ENCODE measurements at regions not wholly inside any gene's neighbourhood (a gene's known extent, or its start where the extent isn't known, plus 50 kb on each side); places are given as distances from the start of the nearest gene placed in this dataset.

GRCh38 chr21:18759267-18759666, 355.7 kb upstream of the TMPRSS15 start:
- no peak overlapping the region for H3K4me3 ChIP-seq (ENCODE audit: low read length)
- TF ChIP-seq CTCF (conservative IDR thresholded peaks at IDR 0.05; ENCODE audit: low read depth, low read length), result no peak
- DNase-seq (ENCODE audit: low read depth), result no peak

- no peak for DNase-seq (ENCODE audit: low read depth)
- no peak for TF ChIP-seq CTCF (conservative IDR thresholded peaks at IDR 0.05; ENCODE audit: low read depth, low read length)
These were observed 356.2 kb upstream of the TMPRSS15 start for GRCh38 chr21:18759751-18760161.

GRCh38 chr21:18760247-18760646, 356.7 kb upstream of the TMPRSS15 start:
- no peak for DNase-seq (ENCODE audit: low read depth)
- TF ChIP-seq CTCF (conservative IDR thresholded peaks at IDR 0.05; ENCODE audit: low read depth, low read length), result no peak
- no peak overlapping the region for H3K4me3 ChIP-seq (ENCODE audit: low read length)

More at GRCh38 chr21:18759751-18760161, 356.2 kb upstream of the TMPRSS15 start:
- no peak overlapping the region for H3K4me3 ChIP-seq (ENCODE audit: low read length)

- no peak for DNase-seq (ENCODE audit: low read depth)
- TF ChIP-seq CTCF (conservative IDR thresholded peaks at IDR 0.05; ENCODE audit: low read depth, low read length), result no peak
- H3K4me3 ChIP-seq (ENCODE audit: low read length), result no peak overlapping the region
These were observed 361.1 kb upstream of the TMPRSS15 start for GRCh38 chr21:18764720-18765119.

GRCh38 chr21:18769599-18769998, 366.0 kb upstream of the TMPRSS15 start:
- no peak for TF ChIP-seq CTCF (conservative IDR thresholded peaks at IDR 0.05; ENCODE audit: low read depth, low read length)
- no peak for DNase-seq (ENCODE audit: low read depth)
- H3K4me3 ChIP-seq (ENCODE audit: low read length), result no peak overlapping the region

- H3K4me3 ChIP-seq (ENCODE audit: low read length), result no peak overlapping the region
- no peak for TF ChIP-seq CTCF (conservative IDR thresholded peaks at IDR 0.05; ENCODE audit: low read depth, low read length)
- DNase-seq (ENCODE audit: low read depth), result no peak
These were observed 368.3 kb upstream of the TMPRSS15 start for GRCh38 chr21:18771845-18772380.

GRCh38 chr21:18772404-18772803, 368.8 kb upstream of the TMPRSS15 start:
- H3K4me3 ChIP-seq (ENCODE audit: low read length), result no peak overlapping the region
- DNase-seq (ENCODE audit: low read depth), result peak; percentile 60
- no peak for TF ChIP-seq CTCF (conservative IDR thresholded peaks at IDR 0.05; ENCODE audit: low read depth, low read length)
